ENCODE measurements at regions not wholly inside any gene's neighbourhood (a gene's known extent, or its start where the extent isn't known, plus 50 kb on each side); places are given as distances from the start of the nearest gene placed in this dataset.

DNA sequence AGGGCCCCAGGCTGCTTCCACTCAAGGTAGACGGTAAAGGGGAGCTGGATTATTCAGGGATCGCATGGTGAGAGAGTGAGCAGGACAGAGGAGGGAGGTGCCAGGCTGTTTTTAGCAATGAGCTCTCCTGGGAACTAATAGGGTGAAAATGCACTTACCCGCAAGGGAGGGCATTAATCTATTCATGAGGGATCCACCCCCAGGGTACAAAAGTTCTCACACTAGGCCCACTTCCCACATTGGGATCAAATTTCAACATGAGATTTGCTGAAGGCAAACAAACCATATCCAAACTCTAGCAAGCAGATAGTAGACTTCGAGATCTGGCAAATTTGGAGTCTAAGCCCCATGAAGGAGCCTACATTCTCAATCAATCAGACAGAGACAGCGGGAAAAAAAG lies 408.6 kb downstream of the RNF144B start:
- no peaks in the 10 kb centered on the region for H3K9me3 ChIP-seq (ENCODE audit: control insufficient read depth in 1 of 2, insufficient read depth in 1 of 2, low read length in 2 of 2)
- H3K4me1 ChIP-seq (ENCODE audit: insufficient read depth, low read length): no peaks in the 10 kb centered on the region
- H3K27ac ChIP-seq (ENCODE audit: low read depth in 1 of 2, low read length in 2 of 2): no peak overlapping the region
- no peak overlapping the region for H3K4me3 Mint-ChIP-seq
- TF ChIP-seq, protein P1, sequence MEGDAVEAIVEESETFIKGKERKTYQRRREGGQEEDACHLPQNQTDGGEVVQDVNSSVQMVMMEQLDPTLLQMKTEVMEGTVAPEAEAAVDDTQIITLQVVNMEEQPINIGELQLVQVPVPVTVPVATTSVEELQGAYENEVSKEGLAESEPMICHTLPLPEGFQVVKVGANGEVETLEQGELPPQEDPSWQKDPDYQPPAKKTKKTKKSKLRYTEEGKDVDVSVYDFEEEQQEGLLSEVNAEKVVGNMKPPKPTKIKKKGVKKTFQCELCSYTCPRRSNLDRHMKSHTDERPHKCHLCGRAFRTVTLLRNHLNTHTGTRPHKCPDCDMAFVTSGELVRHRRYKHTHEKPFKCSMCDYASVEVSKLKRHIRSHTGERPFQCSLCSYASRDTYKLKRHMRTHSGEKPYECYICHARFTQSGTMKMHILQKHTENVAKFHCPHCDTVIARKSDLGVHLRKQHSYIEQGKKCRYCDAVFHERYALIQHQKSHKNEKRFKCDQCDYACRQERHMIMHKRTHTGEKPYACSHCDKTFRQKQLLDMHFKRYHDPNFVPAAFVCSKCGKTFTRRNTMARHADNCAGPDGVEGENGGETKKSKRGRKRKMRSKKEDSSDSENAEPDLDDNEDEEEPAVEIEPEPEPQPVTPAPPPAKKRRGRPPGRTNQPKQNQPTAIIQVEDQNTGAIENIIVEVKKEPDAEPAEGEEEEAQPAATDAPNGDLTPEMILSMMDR (IDR thresholded peaks at IDR 0.05): no peak
- H3K9me3 Mint-ChIP-seq: peaks cover 6% of the 10 kb centered on the region
- no peak overlapping the region for H3K4me3 ChIP-seq (ENCODE audit: low read length)
- no peaks in the 10 kb centered on the region for H3K36me3 Mint-ChIP-seq (ENCODE audit: low read depth)
- ATAC-seq (ENCODE audit: poor library complexity) (no peak), DNase-seq (no peak)
- ChIA-PET CTCF (no interaction called here), POLR2A (no interaction called here)
- H3K4me1 Mint-ChIP-seq (ENCODE audit: low read depth): no peaks in the 10 kb centered on the region
- no peaks in the 10 kb centered on the region for H3K36me3 ChIP-seq (ENCODE audit: insufficient read depth, low read length)
- no peaks in the 10 kb centered on the region for H3K27me3 Mint-ChIP-seq
- no peak overlapping the region for H3K27ac Mint-ChIP-seq
- H3K27me3 ChIP-seq (ENCODE audit: control insufficient read depth in 1 of 2, insufficient read depth in 2 of 2, low read length in 2 of 2): no peaks in the 10 kb centered on the region
- intact Hi-C loops (cut with DNase I, micrococcal nuclease): no loop called here

DNA sequence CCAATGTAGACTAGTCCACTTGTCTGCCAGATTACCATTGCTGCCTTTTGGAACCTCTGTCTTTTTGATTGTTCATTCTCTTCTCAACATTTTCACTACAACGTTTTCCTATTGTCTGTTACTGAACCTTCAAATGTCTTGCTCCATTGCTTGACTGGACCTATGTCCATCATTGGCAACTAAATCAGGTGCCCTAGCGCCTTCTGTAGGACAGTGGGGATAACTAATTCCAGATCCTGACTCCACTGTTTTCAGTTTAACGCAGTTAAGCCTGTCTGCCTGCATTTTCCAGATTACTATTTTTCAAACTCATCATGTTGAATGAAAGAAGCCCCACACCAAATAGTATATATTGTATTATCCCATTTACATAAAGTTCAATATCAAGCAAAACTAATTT lies 433.6 kb downstream of the RNF144B start:
- ATAC-seq (ENCODE audit: poor library complexity) (no peak), DNase-seq (no peak)
- Mint-ChIP-seq H3K4me3 (no peak overlapping the region), H3K27me3 (no peaks in the 10 kb centered on the region), H3K9me3 (peaks cover 21% of the 10 kb centered on the region), H3K27ac (no peak overlapping the region), H3K36me3 (ENCODE audit: low read depth) (no peaks in the 10 kb centered on the region), H3K4me1 (ENCODE audit: low read depth) (no peaks in the 10 kb centered on the region)
- CTCF ChIA-PET: no interaction called here
- POLR2A ChIA-PET: no interaction called here
- peaks cover 10 to 31% of the 10 kb centered on the region in 2 experiments for H3K9me3 ChIP-seq (ENCODE audit: control insufficient read depth in 1 of 2, insufficient read depth in 1 of 2, low read length in 2 of 2)
- H3K27me3 ChIP-seq (ENCODE audit: control insufficient read depth in 1 of 2, insufficient read depth in 2 of 2, low read length in 2 of 2): no peaks in the 10 kb centered on the region
- no peaks in the 10 kb centered on the region for H3K4me1 ChIP-seq (ENCODE audit: insufficient read depth, low read length)
- TF ChIP-seq, protein P1 (IDR thresholded peaks at IDR 0.05): no peak
- intact Hi-C loops (cut with DNase I, micrococcal nuclease): no loop called here
- H3K36me3 ChIP-seq (ENCODE audit: insufficient read depth, low read length): no peaks in the 10 kb centered on the region
- H3K27ac ChIP-seq (ENCODE audit: low read depth in 1 of 2, low read length in 2 of 2): no peak overlapping the region
- H3K4me3 ChIP-seq (ENCODE audit: low read length): no peak overlapping the region

DNA sequence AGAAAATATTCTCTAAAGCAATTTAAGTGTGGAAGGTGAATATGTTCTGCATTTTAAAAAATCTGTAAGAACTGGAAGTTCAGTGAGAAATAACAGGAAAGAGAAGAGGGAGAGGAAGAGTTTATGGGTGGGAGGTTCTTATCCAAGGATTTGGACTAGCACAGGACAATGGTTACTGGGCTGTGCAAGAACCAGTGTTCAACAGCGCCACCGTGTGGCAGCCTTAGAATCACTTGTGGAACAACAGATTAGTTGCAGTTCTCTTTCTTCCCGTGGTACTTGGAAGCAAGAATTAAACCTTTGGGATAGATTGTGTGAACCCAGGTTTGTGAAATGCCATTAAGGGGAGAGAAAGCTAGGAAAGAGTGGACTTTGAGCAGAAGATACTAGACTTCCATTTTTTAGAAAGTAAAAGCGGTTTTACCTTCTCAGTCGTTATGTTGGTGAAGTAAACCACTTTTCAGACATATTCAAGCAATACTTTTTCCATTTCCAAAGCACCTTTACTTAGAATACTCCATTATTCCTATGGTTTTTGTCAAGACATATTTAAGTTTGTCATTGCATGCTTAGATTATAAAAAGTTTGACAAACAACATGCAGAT lies 436.7 kb downstream of the RNF144B start:
- Histone ChIP-seq H3K27me3 (ENCODE audit: control insufficient read depth in 1 of 2, insufficient read depth in 2 of 2, low read length in 2 of 2) (no peaks in the 10 kb centered on the region), H3K36me3 (ENCODE audit: insufficient read depth, low read length) (no peaks in the 10 kb centered on the region), H3K9me3 (ENCODE audit: control insufficient read depth in 1 of 2, insufficient read depth in 1 of 2, low read length in 2 of 2) (peaks cover 10 to 32% of the 10 kb centered on the region in 2 experiments), H3K4me1 (ENCODE audit: insufficient read depth, low read length) (no peaks in the 10 kb centered on the region), H3K4me3 (ENCODE audit: low read length) (no peak overlapping the region), H3K27ac (ENCODE audit: low read depth in 1 of 2, low read length in 2 of 2) (no peak overlapping the region)
- DNase-seq: peak in 3 of 14 experiments; percentile 8 to 24 (median 9)
- intact Hi-C loops (cut with DNase I, micrococcal nuclease): no loop called here
- Mint-ChIP-seq H3K9me3 (peaks cover 25% of the 10 kb centered on the region), H3K36me3 (ENCODE audit: low read depth) (no peaks in the 10 kb centered on the region), H3K4me3 (no peak overlapping the region), H3K4me1 (ENCODE audit: low read depth) (no peaks in the 10 kb centered on the region), H3K27me3 (no peaks in the 10 kb centered on the region), H3K27ac (no peak overlapping the region)
- CTCF ChIA-PET: no interaction called here
- POLR2A ChIA-PET: no interaction called here
- TF ChIP-seq, protein P1 (IDR thresholded peaks at IDR 0.05): peak; percentile 25
- no peak for ATAC-seq (ENCODE audit: poor library complexity)

Measured in CD4-positive, alpha-beta T cell (primary cell).